Tibial artery (tissue), 4 donors: ENCODE measurements at regions not wholly inside any gene's neighbourhood (a gene's known extent, or its start where the extent isn't known, plus 50 kb on each side); places are given as distances from the start of the nearest gene placed in this dataset.

ENCODE experiments used
- DNase-seq, 2 donors: peaks; one replicate each; pipeline ENCODE4 v3.0.0-alpha.2; 2019
- H3K27ac ChIP-seq, 2 donors: fragments of 200-600 bp; sonication (generic) in 1 of 2; 1 replicate in 1 of 2; 2 replicates in 1 of 2; pipeline ENCODE4 v1.5.1; 2018 to 2019; ENCODE audit warnings: mild to moderate bottlenecking in 1 of 2
- H3K27me3 ChIP-seq, 2 donors: fragments of 200-600 bp; sonication (generic) in 1 of 2; one replicate each; pipeline versions ENCODE4 v1.5.1 to v1.6.0; 2016 to 2019
- H3K36me3 ChIP-seq, 3 donors: fragments of 200-600 bp; sonication (generic) in 2 of 3; one replicate each; pipeline ENCODE4 v1.5.1; 2016 to 2019; ENCODE audit warnings: mild to moderate bottlenecking in 2 of 3
- H3K4me1 ChIP-seq, 4 donors: fragments of 200-600 bp; sonication (generic) in 2 of 4; 1 replicate in 3 of 4; 2 replicates in 1 of 4; pipeline ENCODE4 v1.5.1; 2016 to 2019
- H3K4me3 ChIP-seq, 2 donors: fragments of 200-600 bp; sonication (generic) in 1 of 2; 1 replicate in 1 of 2; 2 replicates in 1 of 2; pipeline ENCODE4 v1.5.1; 2018 to 2019; ENCODE audit warnings: mild to moderate bottlenecking in 2 of 2
- H3K9me3 ChIP-seq, 3 donors: fragments of 200-600 bp; sonication (generic) in 1 of 3; one replicate each; pipeline ENCODE4 v1.5.1; 2016 to 2019
- CTCF ChIP-seq, 2 experiments: fragments of 200-600 bp in 1 of 2; fragments of 450-650 bp in 1 of 2; IDR thresholded peaks; one replicate each; pipeline ENCODE4 v1.5.1; 2017 to 2019; ENCODE audit warnings: antibody characterized with exemption in 2 of 2, mild to moderate bottlenecking in 1 of 2, moderate library complexity in 1 of 2
- intact Hi-C: fragments of 100-400 bp; cut with DNase I; formaldehyde crosslinking; loops from one replicate; pipeline ENCODE4 v1.15.0; 2023; ENCODE audit warnings: low total_unique reads

DNA sequence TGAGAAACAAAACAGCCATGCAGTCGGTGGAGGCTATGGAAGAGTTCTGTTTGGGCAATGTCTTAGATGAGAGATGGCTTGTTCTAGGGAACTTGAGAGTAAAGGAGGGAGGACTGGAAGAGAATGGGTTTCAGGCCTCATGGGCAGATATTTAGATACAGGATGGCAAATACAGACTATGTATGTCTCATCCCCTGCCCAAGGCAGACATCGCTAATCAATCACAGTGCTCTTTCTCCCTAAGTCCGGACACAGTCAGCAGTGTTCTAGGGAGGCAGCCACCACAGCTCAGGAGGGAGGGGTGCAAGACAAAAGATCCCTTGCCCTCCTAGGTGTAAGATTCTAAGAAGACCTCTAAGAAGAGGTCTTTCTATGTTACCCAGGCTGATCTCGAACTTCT lies 159.3 kb upstream of the TLE3 start:
- Histone ChIP-seq H3K9me3 (no peaks in the 10 kb centered on the region), H3K36me3 (no peaks in the 10 kb centered on the region), H3K4me1 (peaks cover 0 to 13% (median 7%) of the 10 kb centered on the region in 4 donors), H3K4me3 (no peak overlapping the region), H3K27ac (no peak overlapping the region), H3K27me3 (no peaks in the 10 kb centered on the region)
- no peak for TF ChIP-seq CTCF (IDR thresholded peaks at IDR 0.05)
- intact Hi-C loops, result no loop called here
- no peak for DNase-seq

GRCh38 chr15:70254311-70254869 lies 156.7 kb upstream of the TLE3 start:
- intact Hi-C loops, result no loop called here
- Histone ChIP-seq H3K4me3 (no peak overlapping the region), H3K36me3 (no peaks in the 10 kb centered on the region), H3K4me1 (peaks cover 0 to 11% (median 7%) of the 10 kb centered on the region in 4 donors), H3K27me3 (no peaks in the 10 kb centered on the region), H3K9me3 (no peaks in the 10 kb centered on the region), H3K27ac (no peak overlapping the region)
- no peak for TF ChIP-seq CTCF (IDR thresholded peaks at IDR 0.05)
- peak in 1 of 2 donors; percentile 56 for DNase-seq

DNA sequence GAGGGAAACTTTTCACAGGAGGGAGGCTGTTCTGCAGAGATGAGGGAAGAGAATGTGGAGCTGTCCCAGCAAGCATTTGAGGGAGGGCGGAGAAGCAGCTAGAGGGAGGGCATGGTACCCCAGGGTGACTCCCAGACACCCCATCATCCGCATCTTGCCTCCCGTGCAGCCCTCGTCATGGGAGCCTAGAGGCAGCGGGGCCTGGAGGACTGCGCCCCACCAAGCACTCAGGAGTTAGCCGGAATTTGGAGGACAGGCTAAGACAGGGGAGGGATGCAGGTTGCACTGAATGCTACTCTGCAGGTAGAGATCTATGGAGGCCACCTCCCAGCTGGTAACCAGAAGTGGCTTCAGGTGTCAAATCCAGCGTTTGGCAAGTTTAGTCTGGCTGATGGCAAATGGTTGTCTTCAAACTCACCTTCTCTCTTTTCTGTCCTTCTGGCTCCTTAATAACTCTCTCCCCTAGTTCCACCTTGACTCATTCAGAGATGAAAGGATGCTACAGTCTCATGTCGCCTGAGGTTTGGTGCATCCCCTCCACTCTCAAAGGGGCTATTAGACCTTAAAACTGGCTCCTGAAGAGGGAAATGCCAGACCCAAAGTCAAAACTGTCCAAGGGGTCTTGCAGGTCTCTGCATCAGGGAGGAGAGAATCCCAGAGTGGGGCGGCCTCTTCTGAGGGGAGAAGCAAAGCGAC lies 155.9 kb upstream of the TLE3 start:
- DNase-seq, result peak in 1 of 2 donors; percentile 60
- Histone ChIP-seq H3K4me3 (no peak overlapping the region), H3K27me3 (no peaks in the 10 kb centered on the region), H3K4me1 (peaks cover 0 to 4% (median 2%) of the 10 kb centered on the region in 4 donors), H3K9me3 (no peaks in the 10 kb centered on the region), H3K27ac (no peak overlapping the region), H3K36me3 (no peaks in the 10 kb centered on the region)
- TF ChIP-seq CTCF (IDR thresholded peaks at IDR 0.05), result no peak
- intact Hi-C loops, result no loop called here

GRCh38 chr15:70252951-70253320 lies 155.2 kb upstream of the TLE3 start:
- Histone ChIP-seq H3K4me3 (no peak overlapping the region), H3K9me3 (no peaks in the 10 kb centered on the region), H3K27ac (no peak overlapping the region), H3K36me3 (no peaks in the 10 kb centered on the region), H3K4me1 (no peaks in the 10 kb centered on the region), H3K27me3 (no peaks in the 10 kb centered on the region)
- peak in 1 of 2 donors; percentile 48 for DNase-seq
- intact Hi-C loops, result no loop called here
- TF ChIP-seq CTCF (IDR thresholded peaks at IDR 0.05), result no peak

DNA sequence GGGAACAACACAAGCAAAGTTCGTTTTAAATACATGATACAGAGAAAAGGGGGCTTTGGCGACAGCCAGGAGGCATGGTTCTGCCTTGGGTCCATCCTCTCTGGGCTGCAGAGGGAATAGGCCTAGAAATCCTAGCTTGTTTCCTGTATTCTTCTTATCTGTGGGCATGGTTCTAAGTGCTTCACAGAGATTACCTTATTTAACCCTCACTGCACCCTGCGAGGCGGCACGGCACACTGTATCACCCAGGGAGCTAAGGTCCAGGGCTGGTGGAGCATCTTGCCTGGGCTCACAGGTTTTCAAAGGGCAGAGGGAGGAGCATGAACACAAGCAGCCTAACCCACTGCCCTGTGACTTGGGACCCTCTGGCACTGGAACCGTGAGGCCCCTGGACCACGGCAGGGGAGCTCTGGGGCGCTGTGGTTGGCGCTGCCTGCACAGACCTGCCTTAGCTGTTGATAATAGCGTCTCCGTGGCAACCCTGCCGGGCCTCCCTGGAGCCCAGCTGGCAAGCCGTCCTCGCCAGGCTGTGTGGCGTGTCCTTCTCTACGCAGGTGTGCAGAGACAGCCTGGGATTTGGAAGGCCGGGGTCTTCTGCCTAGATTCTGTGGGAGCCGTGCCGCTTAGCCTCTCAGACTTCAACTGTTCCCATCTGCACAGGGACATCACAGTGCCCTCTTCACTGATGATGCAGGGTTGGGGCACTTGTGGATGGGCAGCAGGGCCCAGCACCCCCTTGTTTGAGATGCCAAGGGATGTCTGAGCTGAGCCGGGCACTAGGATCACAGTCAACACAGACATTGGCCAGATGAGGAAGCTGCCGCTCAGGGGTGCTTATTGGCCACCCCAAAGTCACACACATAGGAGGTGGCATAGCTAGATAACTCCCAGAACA lies 154.6 kb upstream of the TLE3 start:
- DNase-seq, result peak in 1 of 2 donors; percentile 48

More for the DNA sequence above, 154.6 kb upstream of the TLE3 start:
- no peaks in the 10 kb centered on the region for H3K36me3 ChIP-seq
- H3K9me3 ChIP-seq, result no peaks in the 10 kb centered on the region
- no peak overlapping the region for H3K27ac ChIP-seq
- intact Hi-C loops, result no loop called here
- no peaks in the 10 kb centered on the region for H3K4me1 ChIP-seq
- no peak overlapping the region for H3K4me3 ChIP-seq
- H3K27me3 ChIP-seq, result no peaks in the 10 kb centered on the region
- no peak for TF ChIP-seq CTCF (IDR thresholded peaks at IDR 0.05)
